H1 (cell line): ENCODE measurements at regions not wholly inside any gene's neighbourhood (a gene's known extent, or its start where the extent isn't known, plus 50 kb on each side); places are given as distances from the start of the nearest gene placed in this dataset.

ENCODE experiments used
- CTCF ChIA-PET: fragments of 300-600 bp; sonication (Branson Sonifier 250); formaldehyde crosslinking; loops from one replicate; lab custom pipeline; 2021; ENCODE audit not compliant: partially characterized antibody; lab: Charles Lee
- POLR2A ChIA-PET: fragments of 300-600 bp; sonication (Branson Sonifier 250); formaldehyde crosslinking; loops from one replicate; lab custom pipeline; 2021; ENCODE audit warnings: inconsistent platforms; ENCODE audit not compliant: partially characterized antibody; lab: Charles Lee
- DNase-seq, 2 experiments: peaks; one replicate each; pipeline versions ENCODE4 v3.0.0 to v3.0.0-alpha.2; 2010 to 2022; ENCODE audit warnings: low spot score in 2 of 2, low read depth in 1 of 2, mixed read lengths in 1 of 2
- FAIRE-seq: peaks from 2 replicates; lab custom pipeline; 2011; peaks lifted over from hg19 to GRCh38; lab: Jason Lieb, UNC
- H2AFZ ChIP-seq: 2 replicates; pipeline ENCODE4 v1.8.1; 2012; ENCODE audit warnings: low read length, inconsistent platforms
- H2AK5ac ChIP-seq: 2 replicates; pipeline ENCODE4 v1.6.1; 2013; ENCODE audit warnings: low read depth, low read length
- H2BK120ac ChIP-seq: replicated peaks from 2 replicates; pipeline ENCODE3; 2013; ENCODE audit warnings: low read depth, low read length, inconsistent platforms
- H2BK12ac ChIP-seq: 2 replicates; pipeline ENCODE4 v1.6.1; 2013; ENCODE audit warnings: low read depth, low read length
- H2BK15ac ChIP-seq: 2 replicates; pipeline ENCODE4 v1.6.1; 2013; ENCODE audit warnings: low read length
- H2BK20ac ChIP-seq: 2 replicates; pipeline ENCODE4 v1.6.1; 2013; ENCODE audit warnings: low read length
- H2BK5ac ChIP-seq: 2 replicates; pipeline ENCODE4 v1.6.1; 2013; ENCODE audit warnings: low read depth, low read length
- H3K14ac ChIP-seq: 2 replicates; pipeline ENCODE4 v1.6.1; 2013; ENCODE audit warnings: inconsistent platforms; ENCODE audit not compliant: insufficient read length
- H3K18ac ChIP-seq: 2 replicates; pipeline ENCODE4 v1.6.1; 2013; ENCODE audit warnings: low read length; ENCODE audit errors: extremely low read depth
- H3K23ac ChIP-seq: 2 replicates; pipeline ENCODE4 v1.6.1; 2013; ENCODE audit warnings: inconsistent platforms; ENCODE audit not compliant: insufficient read length
- H3K23me2 ChIP-seq: 2 replicates; pipeline ENCODE4 v1.6.1; 2013; ENCODE audit warnings: low read depth, low read length
- H3K27ac ChIP-seq: 2 replicates; pipeline ENCODE4 v1.6.1; 2011; ENCODE audit warnings: low read depth, low read length, inconsistent platforms
- H3K27me3 ChIP-seq, 4 experiments: replicated peaks in 1 of 4; 1 replicate in 1 of 4; 2 replicates in 3 of 4; pipeline versions ENCODE4 v1.6.1 to v1.8.1; 2011 to 2013; ENCODE audit warnings: low read length in 3 of 4, mild to moderate bottlenecking in 3 of 4, inconsistent platforms in 2 of 4, mixed read lengths in 2 of 4, moderate library complexity in 1 of 4; ENCODE audit not compliant: control insufficient read depth in 3 of 4, insufficient read depth in 3 of 4; ENCODE audit errors: extremely low read depth in 1 of 4
- H3K36me3 ChIP-seq, 4 experiments: 2 replicates each; pipeline versions ENCODE4 v1.6.1 to v1.8.1; 2011 to 2013; ENCODE audit warnings: mild to moderate bottlenecking in 4 of 4, low read length in 3 of 4, moderate library complexity in 2 of 4, control low read depth in 1 of 4, inconsistent platforms in 1 of 4; ENCODE audit not compliant: insufficient read depth in 4 of 4, control insufficient read depth in 2 of 4
- H3K4ac ChIP-seq: replicated peaks from 2 replicates; pipeline ENCODE3; 2013; ENCODE audit warnings: low read length, low read depth, mixed read lengths, inconsistent platforms; ENCODE audit not compliant: insufficient read length
- H3K4me1 ChIP-seq, 4 experiments: replicated peaks in 1 of 4; 1 replicate in 1 of 4; 2 replicates in 3 of 4; pipeline versions ENCODE4 v1.6.1 to v1.8.1; 2011 to 2013; ENCODE audit warnings: low read length in 3 of 4, inconsistent platforms in 2 of 4, mixed read lengths in 1 of 4; ENCODE audit not compliant: insufficient read depth in 4 of 4, control insufficient read depth in 3 of 4
- H3K4me2 ChIP-seq, 2 experiments: 2 replicates each; pipeline versions ENCODE4 v1.6.1 to v1.8.1; 2011 to 2013; ENCODE audit warnings: low read depth in 2 of 2, low read length in 2 of 2, control low read depth in 1 of 2, inconsistent platforms in 1 of 2, mild to moderate bottlenecking in 1 of 2; ENCODE audit not compliant: insufficient read depth in 1 of 2
- H3K4me3 ChIP-seq, 4 experiments: fragments of 200-600, 300-600 bp in 1 of 4; sonication (generic), shearing (Covaris generic), sonication (Bioruptor Twin) in 1 of 4; 2 replicates each; pipeline versions ENCODE4 v1.5.1 to v1.8.1; 2011 to 2016; ENCODE audit warnings: low read length in 4 of 4, low read depth in 3 of 4, control low read depth in 2 of 4, inconsistent platforms in 2 of 4, mild to moderate bottlenecking in 2 of 4, mixed read lengths in 1 of 4, moderate library complexity in 1 of 4; ENCODE audit not compliant: insufficient read depth in 2 of 4; ENCODE audit errors: extremely low read depth in 1 of 4
- H3K56ac ChIP-seq: replicated peaks from 2 replicates; pipeline ENCODE3; 2013; ENCODE audit warnings: low read depth, mild to moderate bottlenecking, mixed read lengths, low read length, inconsistent platforms; ENCODE audit not compliant: insufficient read length
- H3K79me1 ChIP-seq: 2 replicates; pipeline ENCODE4 v1.6.1; 2013; ENCODE audit warnings: low read depth, low read length, control low read depth
- H3K79me2 ChIP-seq, 2 experiments: 2 replicates each; pipeline versions ENCODE4 v1.6.1 to v1.8.1; 2012 to 2013; ENCODE audit warnings: low read length in 2 of 2, mild to moderate bottlenecking in 2 of 2, inconsistent platforms in 1 of 2; ENCODE audit not compliant: insufficient read depth in 2 of 2, control insufficient read depth in 1 of 2
- H3K9ac ChIP-seq, 4 experiments: replicated peaks in 1 of 4; 1 replicate in 1 of 4; 2 replicates in 3 of 4; pipeline versions ENCODE4 v1.6.1 to v1.8.1; 2011 to 2013; ENCODE audit warnings: low read depth in 3 of 4, low read length in 3 of 4, control low read depth in 2 of 4, mild to moderate bottlenecking in 2 of 4, moderate library complexity in 2 of 4, inconsistent platforms in 1 of 4; ENCODE audit errors: extremely low read depth in 1 of 4
- H3K9me3 ChIP-seq, 2 experiments: 2 replicates each; pipeline versions ENCODE4 v1.6.1 to v1.8.1; 2012 to 2013; ENCODE audit warnings: mild to moderate bottlenecking in 2 of 2, moderate library complexity in 2 of 2, control low read depth in 1 of 2, inconsistent platforms in 1 of 2, low read depth in 1 of 2, low read length in 1 of 2, mixed read lengths in 1 of 2; ENCODE audit not compliant: insufficient read depth in 2 of 2
- H4K20me1 ChIP-seq, 2 experiments: replicated peaks in 1 of 2; 2 replicates each; pipeline versions ENCODE3 to v1.8.1; 2011 to 2013; ENCODE audit warnings: inconsistent platforms in 2 of 2, low read length in 2 of 2, mild to moderate bottlenecking in 1 of 2; ENCODE audit not compliant: insufficient read depth in 2 of 2, control insufficient read depth in 1 of 2
- H4K5ac ChIP-seq: 2 replicates; pipeline ENCODE4 v1.6.1; 2013; ENCODE audit warnings: low read length, low read depth, mixed read lengths, inconsistent platforms; ENCODE audit not compliant: insufficient read length
- H4K8ac ChIP-seq: 2 replicates; pipeline ENCODE4 v1.8.0; 2013; ENCODE audit warnings: mild to moderate bottlenecking, moderate library complexity, low read length, inconsistent platforms; ENCODE audit not compliant: insufficient read depth; ENCODE audit errors: extremely low read depth
- H4K91ac ChIP-seq: replicated peaks from 2 replicates; pipeline ENCODE3; 2013; ENCODE audit warnings: low read length, mixed read lengths, inconsistent platforms; ENCODE audit not compliant: insufficient read length
- WGBS, 2 experiments: shearing (Covaris generic) in 1 of 2; methylation state at CpG; one replicate each; pipeline versions ENCODE4 v1.1.6 to v1.1.7; 2013 to 2015; ENCODE audit warnings: low lambda C conversion rate in 2 of 2, mixed read lengths in 2 of 2, inconsistent platforms in 1 of 2, low coverage in 1 of 2, missing lambda C conversion rate in 1 of 2; ENCODE audit not compliant: insufficient replicate concordance in 2 of 2, insufficient coverage in 1 of 2, insufficient read length in 1 of 2; ENCODE audit errors: extremely low coverage in 1 of 2, missing lambda C conversion rate in 1 of 2; 5-methylcytosine and 5-hydroxymethylcytosine counted together

- POLR2A ChIA-PET = no interaction called here
- no peak overlapping the region for H4K91ac ChIP-seq
- H4K8ac ChIP-seq = no peak overlapping the region
- H3K23ac ChIP-seq = no peak overlapping the region
- no peak overlapping the region for H3K9ac ChIP-seq
- no peaks in the 10 kb centered on the region for H3K27me3 ChIP-seq
- H2AK5ac ChIP-seq = no peak overlapping the region
- no peak overlapping the region for H3K4me3 ChIP-seq
- FAIRE-seq (no peak), DNase-seq (no peak)
- no peak overlapping the region for H2BK120ac ChIP-seq
- H3K23me2 ChIP-seq = no peaks in the 10 kb centered on the region; the same call in 1 of the 2 replicates
- no peaks in the 10 kb centered on the region for H4K20me1 ChIP-seq
- no peak overlapping the region for H3K27ac ChIP-seq
- CTCF ChIA-PET = interaction anchor here (1.8 to 2.1 kb wide), 2 partner anchors 10 to 12 kb away, joined by 4 to 9 read pairs; no protein-coding TSS in a partner anchor
- no peak overlapping the region for H3K4me2 ChIP-seq
- H3K56ac ChIP-seq = no peak overlapping the region
- no peak overlapping the region for H2AFZ ChIP-seq
- H3K79me2 ChIP-seq = no peaks in the 10 kb centered on the region
- no peak overlapping the region for H3K18ac ChIP-seq
- H3K79me1 ChIP-seq = no peaks in the 10 kb centered on the region
- no peaks in the 10 kb centered on the region for H3K9me3 ChIP-seq
- no peak overlapping the region for H2BK20ac ChIP-seq
- no peak overlapping the region for H3K14ac ChIP-seq
- H2BK12ac ChIP-seq = no peak overlapping the region
- H2BK5ac ChIP-seq = no peak overlapping the region
- no peak overlapping the region for H4K5ac ChIP-seq
- 82% methylated on average over 2 of the region's 2 CpGs; no CpG with 5 or more reads in 1 of the 2 experiments for WGBS, 2 experiments
- peaks cover 0 to 2% (median 2%) of the 10 kb centered on the region in 4 experiments; a peak in 3 of 7 replicates for H3K4me1 ChIP-seq
- H3K36me3 ChIP-seq = no peaks in the 10 kb centered on the region
- no peak overlapping the region for H2BK15ac ChIP-seq
- no peak overlapping the region for H3K4ac ChIP-seq
Observed at GRCh38 chr4:94116842-94117241, 90.8 kb upstream of the SMARCAD1 start.
